HepG2 (cell line): ENCODE measurements at regions not wholly inside any gene's neighbourhood (a gene's known extent, or its start where the extent isn't known, plus 50 kb on each side); places are given as distances from the start of the nearest gene placed in this dataset.

Source experiments
- ATAC-seq: fragments of 200-7000 bp; cut with Tn5 transposase; 3 replicates; pipeline ENCODE4 v1.9.1; 2020; ENCODE audit warnings: mild to moderate bottlenecking, moderate library complexity
- BruUV-seq: library from RNA; stranded (reverse); fragments of 400-500 nt; replicated peaks from 2 replicates; lab custom pipeline; 2021; lab: Mats Ljungman, UMichigan
- CTCF ChIA-PET: fragments of 300-600 bp; formaldehyde crosslinking; extraction: SDS; loops from one replicate; lab custom pipeline; 2021; ENCODE audit warnings: low total read pairs, inconsistent platforms, low intra/inter-chr PET ratio; lab: Yijun Ruan, JAX
- POLR2A ChIA-PET: fragments of 350-600 bp; sonication (Branson Sonifier 250); formaldehyde crosslinking; loops from one replicate; lab custom pipeline; 2020; ENCODE audit warnings: antibody characterized with exemption, inconsistent platforms; lab: Yijun Ruan, JAX
- DNase-seq: peaks from one replicate; pipeline ENCODE4 v3.0.0-alpha.2; 2015; ENCODE audit warnings: low spot score
- FAIRE-seq: peaks from 3 replicates; lab custom pipeline; 2011; peaks lifted over from hg19 to GRCh38; lab: Jason Lieb, UNC
- H2AFZ ChIP-seq: one replicate; pipeline ENCODE4 v1.6.1; 2011; ENCODE audit warnings: low read length, inconsistent platforms
- H3K27ac ChIP-seq: fragments of 300-600 bp; 3 replicates; pipeline ENCODE4 v1.8.0; 2011; ENCODE audit warnings: mixed run types, mild to moderate bottlenecking, mixed read lengths, low read length, inconsistent platforms; ENCODE audit not compliant: insufficient read depth; ENCODE audit errors: extremely low read length
- H3K27me3 ChIP-seq, 2 experiments: fragments of 200-600 bp in 1 of 2; 2 replicates in 1 of 2; 3 replicates in 1 of 2; pipeline versions ENCODE4 v1.6.0 to v1.8.0; 2011; ENCODE audit warnings: low read length in 2 of 2, mild to moderate bottlenecking in 2 of 2, moderate library complexity in 2 of 2, inconsistent platforms in 1 of 2; ENCODE audit not compliant: insufficient read depth in 2 of 2, control insufficient read depth in 1 of 2
- H3K36me3 ChIP-seq, 2 experiments: fragments of 200-600 bp in 1 of 2; replicated peaks in 1 of 2; 2 replicates in 1 of 2; 3 replicates in 1 of 2; pipeline versions ENCODE4 v1.5.1 to v1.8.0; 2011; ENCODE audit warnings: low read length in 2 of 2, inconsistent platforms in 1 of 2; ENCODE audit not compliant: insufficient read depth in 2 of 2, control insufficient read depth in 1 of 2
- H3K4me1 ChIP-seq: 2 replicates; pipeline ENCODE4 v1.5.1; 2012; ENCODE audit warnings: low read length, inconsistent platforms; ENCODE audit not compliant: insufficient read depth
- H3K4me2 ChIP-seq: 2 replicates; pipeline ENCODE4 v1.6.0; 2011; ENCODE audit warnings: low read depth, low read length, inconsistent platforms
- H3K4me3 ChIP-seq, 3 experiments: fragments of 200-600 bp in 1 of 3; sonication (generic), shearing (Covaris generic) in 1 of 3; replicated peaks in 1 of 3; 2 replicates each; pipeline ENCODE4 v1.5.1; 2011 to 2016; ENCODE audit warnings: low read length in 3 of 3, inconsistent platforms in 2 of 3, low read depth in 2 of 3, mild to moderate bottlenecking in 2 of 3, control low read depth in 1 of 3, mixed read lengths in 1 of 3; ENCODE audit not compliant: insufficient read depth in 1 of 3
- H3K79me2 ChIP-seq: one replicate; pipeline ENCODE4 v1.6.1; 2011; ENCODE audit warnings: low read length, inconsistent platforms; ENCODE audit not compliant: insufficient read depth
- H3K9ac ChIP-seq: 2 replicates; pipeline ENCODE4 v1.6.0; 2011; ENCODE audit warnings: mild to moderate bottlenecking, low read depth, low read length, inconsistent platforms; ENCODE audit not compliant: insufficient read depth
- H3K9me3 ChIP-seq: 2 replicates; pipeline ENCODE4 v1.5.1; 2012; ENCODE audit warnings: mild to moderate bottlenecking, low read length
- H4K20me1 ChIP-seq: 2 replicates; pipeline ENCODE4 v1.6.0; 2011; ENCODE audit warnings: inconsistent platforms, mild to moderate bottlenecking, low read length, moderate library complexity; ENCODE audit not compliant: insufficient read depth
- ELF4 ChIP-seq: sonication (generic); formaldehyde crosslinking; IDR thresholded peaks from 2 replicates; pipeline ENCODE4 v1.5.0; 2020; ENCODE audit warnings: missing genetic modification reagents, mild to moderate bottlenecking, moderate library complexity, borderline replicate concordance
- KAT7 ChIP-seq: IDR thresholded peaks from 2 replicates; pipeline ENCODE4 v1.6.1; 2018; ENCODE audit warnings: borderline replicate concordance, missing compliant biosample characterization
- MAFF ChIP-seq: IDR thresholded peaks from 2 replicates; pipeline ENCODE4 v1.6.1; 2011; ENCODE audit warnings: low read depth, low read length, improper control_type of control experiment
- MXI1 ChIP-seq: IDR thresholded peaks from 3 replicates; pipeline ENCODE4 v1.6.1; 2012; ENCODE audit warnings: low read depth, low read length, inconsistent platforms, borderline replicate concordance
- PAWR ChIP-seq: sonication (generic); formaldehyde crosslinking; IDR thresholded peaks from 2 replicates; pipeline ENCODE4 v1.4.0; 2020; ENCODE audit warnings: missing genetic modification reagents, mild to moderate bottlenecking, borderline replicate concordance
- RELA ChIP-seq: sonication (generic); formaldehyde crosslinking; IDR thresholded peaks from 2 replicates; pipeline ENCODE4 v1.4.0; 2020; ENCODE audit warnings: missing genetic modification reagents
- THAP11 ChIP-seq: IDR thresholded peaks from 2 replicates; pipeline ENCODE4 v1.6.1; 2016; ENCODE audit warnings: missing biosample characterization, missing genetic modification reagents
- ZNF101 ChIP-seq: sonication (generic); formaldehyde crosslinking; IDR thresholded peaks from 2 replicates; pipeline ENCODE4 v1.4.0; 2020; ENCODE audit warnings: mild to moderate bottlenecking, low read depth, missing genetic modification reagents, borderline replicate concordance
- ZNF121 ChIP-seq: sonication (generic); formaldehyde crosslinking; IDR thresholded peaks from 2 replicates; pipeline ENCODE4 v1.5.0; 2020; ENCODE audit warnings: mild to moderate bottlenecking, missing genetic modification reagents
- ZNF224 ChIP-seq: sonication (generic); formaldehyde crosslinking; IDR thresholded peaks from 2 replicates; pipeline ENCODE4 v1.5.0; 2020; ENCODE audit warnings: mild to moderate bottlenecking, missing genetic modification reagents
- WGBS: methylation state at CpG from one replicate; pipeline ENCODE4 v1.1.6; 2017; ENCODE audit warnings: low lambda C conversion rate; 5-methylcytosine and 5-hydroxymethylcytosine counted together
- in situ Hi-C: cut with HindIII; loops from 2 replicates; pipeline ENCODE4 v1.10.0; 2017; ENCODE audit warnings: low pct_unique_long_range_greater_than_20kb; ENCODE audit not compliant: extremely low pct_ligation_motif_present
- intact Hi-C: fragments of 100-400 bp; cut with micrococcal nuclease; formaldehyde crosslinking; loops from one replicate; pipeline ENCODE4 v1.10.0; 2022; ENCODE audit not compliant: unreplicated experiment
- TF ChIP-seq, protein P1 (sequence below), 2 experiments: sonication (generic) in 1 of 2; formaldehyde crosslinking in 1 of 2; IDR thresholded peaks; 2 replicates each; pipeline versions ENCODE4 v1.4.0 to v1.6.1; 2018 to 2020; ENCODE audit warnings: missing genetic modification reagents in 2 of 2, borderline replicate concordance in 1 of 2, low read depth in 1 of 2, mild to moderate bottlenecking in 1 of 2, missing biosample characterization in 1 of 2
- TF ChIP-seq, protein P2 (sequence below): sonication (generic); formaldehyde crosslinking; IDR thresholded peaks from 2 replicates; pipeline ENCODE4 v1.5.0; 2020; ENCODE audit warnings: mild to moderate bottlenecking, missing genetic modification reagents

DNA sequence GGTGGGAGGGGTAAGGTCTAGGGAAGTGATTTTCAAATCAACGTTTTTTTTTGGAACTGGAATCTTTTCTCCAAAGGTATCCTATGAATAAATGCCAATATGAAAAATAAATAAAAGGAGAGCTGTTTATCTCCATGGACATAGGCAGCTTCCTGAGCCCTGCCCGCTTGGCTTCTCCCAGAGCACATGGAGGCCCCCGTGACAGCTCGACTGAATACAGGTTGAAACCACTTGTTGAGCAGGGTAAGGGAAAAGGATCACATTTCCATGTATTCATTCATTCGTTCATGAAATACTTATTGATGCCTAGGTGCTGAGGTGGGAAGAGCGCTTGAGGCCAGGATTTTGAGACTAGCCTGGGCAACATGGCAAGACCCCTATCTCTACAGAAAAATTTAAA lies 64.8 kb downstream of the MARCHF4 start:
- POLR2A ChIA-PET = no interaction called here
- Histone ChIP-seq H3K4me2 (no peak overlapping the region), H3K4me3 (no peak overlapping the region), H3K9me3 (no peaks in the 10 kb centered on the region), H3K4me1 (no peaks in the 10 kb centered on the region), H2AFZ (no peak overlapping the region), H3K79me2 (no peaks in the 10 kb centered on the region), H3K36me3 (no peaks in the 10 kb centered on the region), H3K27me3 (peaks cover 0 to 11% of the 10 kb centered on the region in 2 experiments; a peak in 1 of 5 replicates), H4K20me1 (no peaks in the 10 kb centered on the region), H3K27ac (no peak overlapping the region), H3K9ac (no peak overlapping the region)
- TF ChIP-seq, protein P1, sequence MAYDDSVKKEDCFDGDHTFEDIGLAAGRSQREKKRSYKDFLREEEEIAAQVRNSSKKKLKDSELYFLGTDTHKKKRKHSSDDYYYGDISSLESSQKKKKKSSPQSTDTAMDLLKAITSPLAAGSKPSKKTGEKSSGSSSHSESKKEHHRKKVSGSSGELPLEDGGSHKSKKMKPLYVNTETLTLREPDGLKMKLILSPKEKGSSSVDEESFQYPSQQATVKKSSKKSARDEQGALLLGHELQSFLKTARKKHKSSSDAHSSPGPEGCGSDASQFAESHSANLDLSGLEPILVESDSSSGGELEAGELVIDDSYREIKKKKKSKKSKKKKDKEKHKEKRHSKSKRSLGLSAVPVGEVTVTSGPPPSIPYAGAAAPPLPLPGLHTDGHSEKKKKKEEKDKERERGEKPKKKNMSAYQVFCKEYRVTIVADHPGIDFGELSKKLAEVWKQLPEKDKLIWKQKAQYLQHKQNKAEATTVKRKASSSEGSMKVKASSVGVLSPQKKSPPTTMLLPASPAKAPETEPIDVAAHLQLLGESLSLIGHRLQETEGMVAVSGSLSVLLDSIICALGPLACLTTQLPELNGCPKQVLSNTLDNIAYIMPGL (CRISPR knock-in tag; IDR thresholded peaks at IDR 0.05; ENCODE audit: borderline replicate concordance in 1 of 2, low read depth in 1 of 2) = no peak
- TF ChIP-seq ZNF101 (no peak), PAWR (no peak), ZNF224 (CRISPR knock-in tag) (no peak), ELF4 (CRISPR knock-in tag) (no peak), THAP11 (CRISPR knock-in tag) (no peak), RELA (CRISPR knock-in tag) (no peak), MXI1 (no peak), MAFF (no peak), ZNF121 (CRISPR knock-in tag) (no peak), KAT7 (CRISPR knock-in tag) (no peak)
- TF ChIP-seq, protein P2, sequence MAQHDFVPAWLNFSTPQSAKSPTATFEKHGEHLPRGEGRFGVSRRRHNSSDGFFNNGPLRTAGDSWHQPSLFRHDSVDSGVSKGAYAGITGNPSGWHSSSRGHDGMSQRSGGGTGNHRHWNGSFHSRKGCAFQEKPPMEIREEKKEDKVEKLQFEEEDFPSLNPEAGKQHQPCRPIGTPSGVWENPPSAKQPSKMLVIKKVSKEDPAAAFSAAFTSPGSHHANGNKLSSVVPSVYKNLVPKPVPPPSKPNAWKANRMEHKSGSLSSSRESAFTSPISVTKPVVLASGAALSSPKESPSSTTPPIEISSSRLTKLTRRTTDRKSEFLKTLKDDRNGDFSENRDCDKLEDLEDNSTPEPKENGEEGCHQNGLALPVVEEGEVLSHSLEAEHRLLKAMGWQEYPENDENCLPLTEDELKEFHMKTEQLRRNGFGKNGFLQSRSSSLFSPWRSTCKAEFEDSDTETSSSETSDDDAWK (CRISPR knock-in tag) = no peak
- CTCF ChIA-PET = no interaction called here
- in situ Hi-C loops (no loop called here), intact Hi-C loops (no loop called here)
- no peak for DNase-seq
- no peak for FAIRE-seq
- WGBS = 24% methylated on average over 6 of the region's 6 CpGs
- no TSS peak for BruUV-seq
- ATAC-seq = no peak
